ENCODE measurements at regions not wholly inside any gene's neighbourhood (a gene's known extent, or its start where the extent isn't known, plus 50 kb on each side); places are given as distances from the start of the nearest gene placed in this dataset.

DNA sequence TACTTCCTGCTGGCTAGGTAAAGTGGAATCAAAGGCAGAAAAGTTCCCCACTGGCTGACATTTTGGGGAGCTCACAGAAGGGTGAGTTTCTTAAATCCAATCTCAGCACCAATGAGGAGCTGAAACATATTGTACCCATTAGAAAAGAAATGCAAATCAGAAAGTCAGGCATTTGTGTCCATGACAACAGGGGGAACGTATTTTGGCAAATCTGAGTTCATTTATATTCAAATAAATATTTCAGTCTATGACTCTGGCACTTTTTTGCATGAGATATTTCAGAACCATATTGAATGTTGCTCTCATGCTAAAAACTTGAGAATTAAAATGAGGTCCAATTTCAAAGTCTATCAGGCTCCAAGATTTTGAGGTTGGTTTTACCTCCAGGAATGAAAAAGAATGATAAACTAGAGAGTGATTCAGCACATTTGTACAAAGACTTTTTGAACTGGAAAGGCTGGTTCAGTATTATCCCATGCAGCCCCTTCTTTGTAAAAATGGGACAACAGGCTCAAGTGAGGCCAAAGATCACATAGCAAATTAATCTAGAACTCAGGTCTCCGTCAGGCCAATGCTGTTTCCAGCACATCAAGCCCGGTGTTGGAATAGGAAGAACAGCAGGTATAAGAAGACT, 202.2 kb downstream of the RRAGC start:
- TF ChIP-seq CTCF (IDR thresholded peaks at IDR 0.05; ENCODE audit: low read length), result no peak
- TF ChIP-seq EZH2 (IDR thresholded peaks at IDR 0.05; ENCODE audit: borderline replicate concordance, low read length), result no peak

All from OCI-LY1 (cell line).